ENCODE measurements at regions not wholly inside any gene's neighbourhood (a gene's known extent, or its start where the extent isn't known, plus 50 kb on each side); places are given as distances from the start of the nearest gene placed in this dataset.

DNA sequence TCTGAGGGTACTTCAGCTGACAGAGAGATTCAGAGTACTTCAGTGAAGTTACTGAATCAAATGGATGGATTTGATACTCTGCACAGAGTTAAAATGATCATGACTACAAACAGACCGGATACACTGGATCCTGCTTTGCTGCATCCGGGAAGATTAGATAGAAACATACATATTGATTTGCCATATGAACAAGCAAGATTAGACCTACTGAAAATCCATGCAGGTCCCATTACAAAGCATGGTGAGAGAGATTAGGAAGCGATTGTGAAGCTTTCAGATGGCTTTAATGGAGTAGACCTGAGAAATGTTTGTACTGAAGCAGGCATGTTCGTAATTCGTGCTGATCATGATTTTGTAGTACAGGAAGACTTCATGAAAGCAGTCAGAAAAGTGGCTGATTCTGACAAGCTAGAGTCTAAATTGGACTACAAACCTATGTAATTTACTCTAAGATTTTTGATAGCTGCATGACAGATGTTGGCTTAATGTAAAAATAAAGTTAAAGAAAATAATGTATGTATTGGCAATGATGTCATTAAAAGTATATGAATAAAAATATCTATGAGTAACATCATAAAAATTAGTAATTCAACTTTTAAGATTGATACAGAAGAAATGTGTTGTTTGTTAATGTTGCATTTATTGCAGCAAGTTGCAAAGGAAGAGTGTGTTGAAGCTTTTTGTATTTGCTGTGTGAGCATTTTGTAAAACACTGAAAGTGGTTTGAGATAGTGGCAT lies 136.1 kb upstream of the RAP1B start:
- no peaks in the 10 kb centered on the region for H3K9me3 ChIP-seq (ENCODE audit: control insufficient read depth in 2 of 3, insufficient read depth in 1 of 3, low read length in 3 of 3)
- H3K36me3 ChIP-seq (ENCODE audit: control insufficient read depth in 2 of 3, insufficient read depth in 3 of 3, low read length in 3 of 3) = no peaks in the 10 kb centered on the region
- TF ChIP-seq, protein P1, sequence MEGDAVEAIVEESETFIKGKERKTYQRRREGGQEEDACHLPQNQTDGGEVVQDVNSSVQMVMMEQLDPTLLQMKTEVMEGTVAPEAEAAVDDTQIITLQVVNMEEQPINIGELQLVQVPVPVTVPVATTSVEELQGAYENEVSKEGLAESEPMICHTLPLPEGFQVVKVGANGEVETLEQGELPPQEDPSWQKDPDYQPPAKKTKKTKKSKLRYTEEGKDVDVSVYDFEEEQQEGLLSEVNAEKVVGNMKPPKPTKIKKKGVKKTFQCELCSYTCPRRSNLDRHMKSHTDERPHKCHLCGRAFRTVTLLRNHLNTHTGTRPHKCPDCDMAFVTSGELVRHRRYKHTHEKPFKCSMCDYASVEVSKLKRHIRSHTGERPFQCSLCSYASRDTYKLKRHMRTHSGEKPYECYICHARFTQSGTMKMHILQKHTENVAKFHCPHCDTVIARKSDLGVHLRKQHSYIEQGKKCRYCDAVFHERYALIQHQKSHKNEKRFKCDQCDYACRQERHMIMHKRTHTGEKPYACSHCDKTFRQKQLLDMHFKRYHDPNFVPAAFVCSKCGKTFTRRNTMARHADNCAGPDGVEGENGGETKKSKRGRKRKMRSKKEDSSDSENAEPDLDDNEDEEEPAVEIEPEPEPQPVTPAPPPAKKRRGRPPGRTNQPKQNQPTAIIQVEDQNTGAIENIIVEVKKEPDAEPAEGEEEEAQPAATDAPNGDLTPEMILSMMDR (IDR thresholded peaks at IDR 0.05; ENCODE audit: borderline replicate concordance, extremely low read depth, insufficient read depth) = no peak
- no peak overlapping the region for H3K9ac ChIP-seq (ENCODE audit: low read length in 3 of 3)
- FAIRE-seq = no peak
- no peaks in the 10 kb centered on the region for H3K27me3 ChIP-seq (ENCODE audit: control insufficient read depth, insufficient read depth, low read length)
- H3K27ac ChIP-seq (ENCODE audit: low read depth in 2 of 2, low read length in 2 of 2) = no peak overlapping the region
- H3K4me3 ChIP-seq (ENCODE audit: low read length in 3 of 3) = no peak overlapping the region
- no peaks in the 10 kb centered on the region for H3K4me1 ChIP-seq (ENCODE audit: control insufficient read depth in 2 of 3, insufficient read depth in 2 of 3, low read depth in 1 of 3, low read length in 3 of 3)
- intact Hi-C loops (cut with DNase I) = no loop called here
- DNase-seq = no peak

DNA sequence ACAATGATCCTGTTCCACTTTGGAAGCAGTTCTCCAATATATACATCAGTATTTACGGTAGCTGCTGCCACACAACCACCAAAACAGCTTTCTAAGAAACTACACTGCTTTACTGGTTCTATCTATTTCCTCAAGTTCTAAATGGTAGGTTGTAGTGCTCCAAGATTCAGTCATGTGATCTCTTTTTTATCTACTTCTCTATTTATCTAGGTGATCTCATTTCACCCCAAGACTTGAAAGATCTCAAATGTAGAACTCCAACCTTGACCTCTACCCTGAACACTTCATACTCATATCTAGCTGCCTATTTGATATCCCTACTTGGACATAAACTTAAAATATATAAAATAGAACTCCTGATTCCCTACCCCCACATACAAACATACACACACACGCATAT lies 133.9 kb upstream of the RAP1B start:
- Histone ChIP-seq H3K4me1 (ENCODE audit: control insufficient read depth in 2 of 3, insufficient read depth in 2 of 3, low read depth in 1 of 3, low read length in 3 of 3) (no peaks in the 10 kb centered on the region), H3K4me3 (ENCODE audit: low read length in 3 of 3) (no peak overlapping the region), H3K36me3 (ENCODE audit: control insufficient read depth in 2 of 3, insufficient read depth in 3 of 3, low read length in 3 of 3) (no peaks in the 10 kb centered on the region), H3K27ac (ENCODE audit: low read depth in 2 of 2, low read length in 2 of 2) (no peak overlapping the region), H3K9ac (ENCODE audit: low read length in 3 of 3) (no peak overlapping the region), H3K9me3 (ENCODE audit: control insufficient read depth in 2 of 3, insufficient read depth in 1 of 3, low read length in 3 of 3) (no peaks in the 10 kb centered on the region), H3K27me3 (ENCODE audit: control insufficient read depth, insufficient read depth, low read length) (no peaks in the 10 kb centered on the region)
- FAIRE-seq (no peak), DNase-seq (no peak)
- intact Hi-C loops (cut with DNase I) = no loop called here
- TF ChIP-seq, protein P1 (IDR thresholded peaks at IDR 0.05; ENCODE audit: borderline replicate concordance, extremely low read depth, insufficient read depth) = no peak

DNA sequence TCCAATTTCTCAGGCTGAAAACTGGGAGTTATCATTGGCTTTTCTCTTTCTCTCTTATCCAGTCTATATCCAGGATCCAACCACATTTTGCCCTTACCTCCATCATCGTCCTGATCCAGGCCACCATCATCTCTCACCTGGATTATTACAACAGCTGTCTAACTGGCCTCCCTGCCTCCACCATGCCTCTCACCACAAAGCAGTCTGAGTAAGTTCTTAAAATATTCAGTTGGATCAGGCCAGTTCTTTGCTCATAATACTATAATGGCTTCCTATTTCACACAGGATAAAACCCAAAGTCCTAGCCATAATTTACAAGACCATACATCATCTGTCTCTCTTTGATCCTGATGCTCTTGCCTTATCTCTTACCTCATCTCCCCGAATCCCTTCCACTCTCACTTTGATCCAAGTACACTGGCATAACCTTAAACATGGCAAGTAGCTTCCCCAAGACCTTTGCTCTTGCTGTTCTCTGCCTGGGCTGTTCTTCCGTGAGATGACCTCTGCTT lies 133.4 kb upstream of the RAP1B start:
- Histone ChIP-seq H3K9me3 (ENCODE audit: control insufficient read depth in 2 of 3, insufficient read depth in 1 of 3, low read length in 3 of 3) (no peaks in the 10 kb centered on the region), H3K9ac (ENCODE audit: low read length in 3 of 3) (no peak overlapping the region), H3K27ac (ENCODE audit: low read depth in 2 of 2, low read length in 2 of 2) (no peak overlapping the region), H3K27me3 (ENCODE audit: control insufficient read depth, insufficient read depth, low read length) (no peaks in the 10 kb centered on the region), H3K4me3 (ENCODE audit: low read length in 3 of 3) (no peak overlapping the region), H3K4me1 (ENCODE audit: control insufficient read depth in 2 of 3, insufficient read depth in 2 of 3, low read depth in 1 of 3, low read length in 3 of 3) (no peaks in the 10 kb centered on the region), H3K36me3 (ENCODE audit: control insufficient read depth in 2 of 3, insufficient read depth in 3 of 3, low read length in 3 of 3) (no peaks in the 10 kb centered on the region)
- TF ChIP-seq, protein P1 (IDR thresholded peaks at IDR 0.05; ENCODE audit: borderline replicate concordance, extremely low read depth, insufficient read depth) = no peak
- FAIRE-seq (no peak), DNase-seq (no peak)
- intact Hi-C loops (cut with DNase I) = no loop called here
